ENCODE measurements at regions not wholly inside any gene's neighbourhood (a gene's known extent, or its start where the extent isn't known, plus 50 kb on each side); places are given as distances from the start of the nearest gene placed in this dataset.

- no peaks in the 10 kb centered on the region for H3K36me3 ChIP-seq
- DNase-seq (ENCODE audit: extremely low spot score), result no peak
- intact Hi-C loops (cut with DNase I), result no loop called here
- peaks cover 12 to 24% (median 16%) of the 10 kb centered on the region in 4 donors for H3K4me1 ChIP-seq
- TF ChIP-seq POLR2AphosphoS5 (IDR thresholded peaks at IDR 0.05) (no peak), POLR2A (IDR thresholded peaks at IDR 0.05; ENCODE audit: low read depth) (no peak), EP300 (IDR thresholded peaks at IDR 0.05) (no peak)
- TF ChIP-seq, protein P1, sequence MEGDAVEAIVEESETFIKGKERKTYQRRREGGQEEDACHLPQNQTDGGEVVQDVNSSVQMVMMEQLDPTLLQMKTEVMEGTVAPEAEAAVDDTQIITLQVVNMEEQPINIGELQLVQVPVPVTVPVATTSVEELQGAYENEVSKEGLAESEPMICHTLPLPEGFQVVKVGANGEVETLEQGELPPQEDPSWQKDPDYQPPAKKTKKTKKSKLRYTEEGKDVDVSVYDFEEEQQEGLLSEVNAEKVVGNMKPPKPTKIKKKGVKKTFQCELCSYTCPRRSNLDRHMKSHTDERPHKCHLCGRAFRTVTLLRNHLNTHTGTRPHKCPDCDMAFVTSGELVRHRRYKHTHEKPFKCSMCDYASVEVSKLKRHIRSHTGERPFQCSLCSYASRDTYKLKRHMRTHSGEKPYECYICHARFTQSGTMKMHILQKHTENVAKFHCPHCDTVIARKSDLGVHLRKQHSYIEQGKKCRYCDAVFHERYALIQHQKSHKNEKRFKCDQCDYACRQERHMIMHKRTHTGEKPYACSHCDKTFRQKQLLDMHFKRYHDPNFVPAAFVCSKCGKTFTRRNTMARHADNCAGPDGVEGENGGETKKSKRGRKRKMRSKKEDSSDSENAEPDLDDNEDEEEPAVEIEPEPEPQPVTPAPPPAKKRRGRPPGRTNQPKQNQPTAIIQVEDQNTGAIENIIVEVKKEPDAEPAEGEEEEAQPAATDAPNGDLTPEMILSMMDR (IDR thresholded peaks at IDR 0.05), result no peak
- H3K9me3 ChIP-seq, result no peaks in the 10 kb centered on the region
- no peak overlapping the region for H3K27ac ChIP-seq (replicated peaks in 1 of 4)
- no peak overlapping the region for H3K4me3 ChIP-seq
- 29% methylated on average over 4 of the region's 4 CpGs for WGBS
- no peaks in the 10 kb centered on the region for H3K27me3 ChIP-seq
These were observed 213.4 kb downstream of the ZBBX start for GRCh38 chr3:167166594-167167253.

DNA sequence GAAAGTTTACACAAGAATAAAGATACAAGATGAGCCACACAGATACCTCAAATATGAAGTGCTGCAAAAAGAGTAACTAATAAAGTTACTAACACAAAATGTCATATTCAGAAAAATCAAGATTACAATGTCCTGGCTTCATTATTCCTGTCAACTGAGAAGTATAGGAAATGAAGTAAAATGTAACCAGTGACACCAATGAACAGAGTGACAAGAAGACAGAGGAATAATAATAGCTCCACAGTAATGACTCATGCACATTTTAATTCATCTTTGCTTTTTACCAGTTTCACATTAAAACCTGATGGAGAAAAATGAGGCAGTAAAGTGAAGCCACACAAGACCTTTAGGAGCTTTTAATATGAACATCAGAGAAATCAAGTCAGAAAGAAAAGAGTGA is 214.1 kb downstream of the ZBBX start:
- Histone ChIP-seq H3K4me1 (peaks cover 12 to 24% (median 16%) of the 10 kb centered on the region in 4 donors), H3K4me3 (no peak overlapping the region), H3K27ac (replicated peaks in 1 of 4) (no peak overlapping the region), H3K36me3 (no peaks in the 10 kb centered on the region), H3K9me3 (no peaks in the 10 kb centered on the region), H3K27me3 (no peaks in the 10 kb centered on the region)
- TF ChIP-seq, protein P1 (IDR thresholded peaks at IDR 0.05), result no peak
- TF ChIP-seq EP300 (IDR thresholded peaks at IDR 0.05) (no peak), POLR2AphosphoS5 (IDR thresholded peaks at IDR 0.05) (no peak), POLR2A (IDR thresholded peaks at IDR 0.05; ENCODE audit: low read depth) (no peak)
- DNase-seq (ENCODE audit: extremely low spot score), result no peak
- intact Hi-C loops (cut with DNase I), result no loop called here

- WGBS, result 97% methylated on average over 3 of the region's 3 CpGs
- H3K4me1 ChIP-seq, result peaks cover 12 to 24% (median 16%) of the 10 kb centered on the region in 4 donors
- TF ChIP-seq POLR2A (IDR thresholded peaks at IDR 0.05; ENCODE audit: low read depth) (no peak), EP300 (IDR thresholded peaks at IDR 0.05) (no peak)
- TF ChIP-seq, protein P1 (IDR thresholded peaks at IDR 0.05), result no peak
- H3K36me3 ChIP-seq, result no peaks in the 10 kb centered on the region
- H3K27me3 ChIP-seq, result no peaks in the 10 kb centered on the region
- H3K9me3 ChIP-seq, result no peaks in the 10 kb centered on the region
- intact Hi-C loops (cut with DNase I), result no loop called here
- DNase-seq (ENCODE audit: extremely low spot score), result no peak
- no peak overlapping the region for H3K4me3 ChIP-seq
- H3K27ac ChIP-seq (replicated peaks in 1 of 4), result no peak overlapping the region
These were observed 216.5 kb downstream of the ZBBX start for GRCh38 chr3:167163580-167163979.

DNA sequence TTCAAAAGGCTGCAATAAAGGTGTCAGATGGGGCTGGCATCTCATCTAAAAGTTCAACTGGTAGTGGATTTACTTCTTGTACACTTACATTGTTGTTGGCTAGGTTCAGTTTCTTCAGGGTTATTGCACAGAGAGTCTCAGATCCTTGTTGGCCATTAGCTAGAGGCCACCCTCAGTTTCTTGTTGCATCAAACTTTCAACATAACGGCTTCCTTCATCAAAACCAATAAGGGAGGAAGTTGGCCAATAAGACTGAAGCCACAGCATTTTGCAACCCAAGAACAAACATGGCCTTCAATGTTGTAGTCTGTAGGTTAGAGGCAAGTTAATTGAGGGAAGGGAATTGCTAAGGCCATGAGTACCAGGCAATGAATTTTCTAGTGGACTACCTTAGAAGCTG is 218.0 kb downstream of the ZBBX start:
- no peaks in the 10 kb centered on the region for H3K36me3 ChIP-seq
- no peak overlapping the region for H3K27ac ChIP-seq (replicated peaks in 1 of 4)
- intact Hi-C loops (cut with DNase I), result no loop called here
- H3K4me1 ChIP-seq, result peaks cover 11 to 18% (median 14%) of the 10 kb centered on the region in 4 donors
- no peaks in the 10 kb centered on the region for H3K27me3 ChIP-seq
- no peak overlapping the region for H3K4me3 ChIP-seq
- DNase-seq (ENCODE audit: extremely low spot score), result no peak
- H3K9me3 ChIP-seq, result no peaks in the 10 kb centered on the region
- TF ChIP-seq POLR2AphosphoS5 (IDR thresholded peaks at IDR 0.05) (no peak), POLR2A (IDR thresholded peaks at IDR 0.05; ENCODE audit: low read depth) (no peak), EP300 (IDR thresholded peaks at IDR 0.05) (no peak)
- TF ChIP-seq, protein P1 (IDR thresholded peaks at IDR 0.05), result no peak
- 100% methylated on average over 1 of the region's 1 CpG for WGBS

GRCh38 chr3:167160781-167161180 is 219.3 kb downstream of the ZBBX start:
- Histone ChIP-seq H3K4me1 (peaks cover 0 to 5% (median 2%) of the 10 kb centered on the region in 4 donors), H3K4me3 (no peak overlapping the region), H3K9me3 (no peaks in the 10 kb centered on the region), H3K36me3 (no peaks in the 10 kb centered on the region), H3K27me3 (no peaks in the 10 kb centered on the region), H3K27ac (replicated peaks in 1 of 4) (no peak overlapping the region)
- no peak for DNase-seq (ENCODE audit: extremely low spot score)
- intact Hi-C loops (cut with DNase I), result no loop called here
- no peak for TF ChIP-seq POLR2A (IDR thresholded peaks at IDR 0.05; ENCODE audit: low read depth)
- TF ChIP-seq EP300 (IDR thresholded peaks at IDR 0.05), result no peak
- 74% methylated on average over 1 of the region's 1 CpG for WGBS

Data from esophagus muscularis mucosa (tissue), 4 donors.